ENCODE measurements at regions not wholly inside any gene's neighbourhood (a gene's known extent, or its start where the extent isn't known, plus 50 kb on each side); places are given as distances from the start of the nearest gene placed in this dataset.
"Not testable (repeated sequence)": the region's sequence is repeated elsewhere in the genome, so short reads cannot be mapped to it uniquely, and the experiment has no call there.

GRCh38 chr1:99361406-99361805 lies 97.1 kb downstream of the PLPPR4 start:
- no peak for DNase-seq (ENCODE audit: low read depth in 2 of 2)

GRCh38 chr1:99363531-99363930 lies 99.2 kb downstream of the PLPPR4 start:
- no peak for DNase-seq (ENCODE audit: low read depth in 2 of 2)

- DNase-seq (ENCODE audit: low read depth in 2 of 2), result no peak
Measured at GRCh38 chr1:99365141-99365540, 100.8 kb downstream of the PLPPR4 start.

GRCh38 chr1:99365545-99365944 lies 101.3 kb downstream of the PLPPR4 start:
- no peak for DNase-seq (ENCODE audit: low read depth in 2 of 2)

GRCh38 chr1:99369154-99369553 lies 104.9 kb downstream of the PLPPR4 start:
- DNase-seq (ENCODE audit: low read depth in 2 of 2), result no peak

- DNase-seq (ENCODE audit: low read depth in 2 of 2), result no peak
Measured at GRCh38 chr1:99370476-99370875, 106.2 kb downstream of the PLPPR4 start.

GRCh38 chr1:99371413-99371812 lies 107.1 kb downstream of the PLPPR4 start:
- no peak for DNase-seq (ENCODE audit: low read depth in 2 of 2)

GRCh38 chr1:99374109-99374508 lies 109.8 kb downstream of the PLPPR4 start:
- DNase-seq (ENCODE audit: low read depth in 2 of 2), result no peak

- DNase-seq (ENCODE audit: low read depth in 2 of 2), result not testable (repeated sequence)
Measured at GRCh38 chr1:99374693-99375092, 110.4 kb downstream of the PLPPR4 start.

GRCh38 chr1:99384021-99384420 lies 119.7 kb downstream of the PLPPR4 start:
- no peak for DNase-seq (ENCODE audit: low read depth in 2 of 2)

GRCh38 chr1:99385852-99386251 lies 121.6 kb downstream of the PLPPR4 start:
- no peak for DNase-seq (ENCODE audit: low read depth in 2 of 2)

GRCh38 chr1:99396389-99396788 lies 132.1 kb downstream of the PLPPR4 start:
- DNase-seq (ENCODE audit: low read depth in 2 of 2), result no peak

GRCh38 chr1:99397029-99397428 lies 132.7 kb downstream of the PLPPR4 start:
- no peak for DNase-seq (ENCODE audit: low read depth in 2 of 2)

GRCh38 chr1:99397863-99398262 lies 133.6 kb downstream of the PLPPR4 start:
- DNase-seq (ENCODE audit: low read depth in 2 of 2), result no peak

- DNase-seq (ENCODE audit: low read depth in 2 of 2), result not testable (repeated sequence)
Measured at GRCh38 chr1:99401556-99401955, 137.3 kb downstream of the PLPPR4 start.

- not testable (repeated sequence) for DNase-seq (ENCODE audit: low read depth in 2 of 2)
Measured at GRCh38 chr1:99404399-99404798, 140.1 kb downstream of the PLPPR4 start.

- DNase-seq (ENCODE audit: low read depth in 2 of 2), result not testable (repeated sequence)
Measured at GRCh38 chr1:99405325-99405724, 141.0 kb downstream of the PLPPR4 start.

GRCh38 chr1:99407018-99407417 lies 142.7 kb downstream of the PLPPR4 start:
- DNase-seq (ENCODE audit: low read depth in 2 of 2), result no peak

- DNase-seq (ENCODE audit: low read depth in 2 of 2), result no peak
Measured at GRCh38 chr1:99424087-99424486, 159.8 kb downstream of the PLPPR4 start.

GRCh38 chr1:99429754-99430153 lies 165.5 kb downstream of the PLPPR4 start:
- DNase-seq (ENCODE audit: low read depth in 2 of 2), result no peak

- DNase-seq (ENCODE audit: low read depth in 2 of 2), result no peak
Measured at GRCh38 chr1:99438656-99439230, 174.5 kb downstream of the PLPPR4 start.

GRCh38 chr1:99439433-99440075 lies 175.3 kb downstream of the PLPPR4 start:
- DNase-seq (ENCODE audit: low read depth in 2 of 2), result no peak

- no peak for DNase-seq (ENCODE audit: low read depth in 2 of 2)
Measured at GRCh38 chr1:99441299-99442095, 177.2 kb downstream of the PLPPR4 start.
